Adrenal gland (tissue), 9 donors: ENCODE measurements at regions not wholly inside any gene's neighbourhood (a gene's known extent, or its start where the extent isn't known, plus 50 kb on each side); places are given as distances from the start of the nearest gene placed in this dataset.

Experiments
- DNase-seq, 7 donors: peaks; one replicate each; pipeline ENCODE4 v3.0.0-alpha.2; 2019 to 2020
- H3K27ac ChIP-seq, 5 donors: fragments of 200-600 bp; sonication (generic) in 4 of 5; 1 replicate in 3 of 5; 2 replicates in 2 of 5; pipeline versions ENCODE4 v1.5.1 to v1.8.0; 2016 to 2020; ENCODE audit warnings: mild to moderate bottlenecking in 1 of 5
- H3K27me3 ChIP-seq: fragments of 200-600 bp; 2 replicates; pipeline ENCODE4 v1.8.0; 2021
- H3K36me3 ChIP-seq, 2 donors: fragments of 200-600 bp; replicated peaks in 1 of 2; 1 replicate in 1 of 2; 2 replicates in 1 of 2; pipeline versions ENCODE4 v1.5.1 to v1.8.0; 2018 to 2022
- H3K4me1 ChIP-seq, 2 donors: fragments of 200-600 bp; replicated peaks in 1 of 2; 1 replicate in 1 of 2; 2 replicates in 1 of 2; pipeline versions ENCODE4 v1.5.1 to v1.8.0; 2018 to 2021
- H3K4me3 ChIP-seq, 4 donors: fragments of 200-600 bp; sonication (generic) in 3 of 4; one replicate each; pipeline ENCODE4 v1.5.1; 2016 to 2018
- H3K9me3 ChIP-seq, 3 donors: fragments of 200-600 bp; sonication (generic) in 1 of 3; replicated peaks in 1 of 3; 1 replicate in 2 of 3; 2 replicates in 1 of 3; pipeline versions ENCODE4 v1.5.1 to v1.8.0; 2016 to 2021
- POLR2A ChIP-seq, 2 donors: fragments of 450-650 bp; IDR thresholded peaks; one replicate each; pipeline ENCODE4 v1.6.1; 2017; ENCODE audit warnings: antibody characterized with exemption in 2 of 2, mild to moderate bottlenecking in 2 of 2, moderate library complexity in 1 of 2
- WGBS, 4 donors: extraction: QIAGEN DNeasy Blood & Tissue Kit in 2 of 4; methylation state at CpG; one replicate each; pipeline versions ENCODE4 v1.1.5 to v1.1.7; 2013 to 2017; 5-methylcytosine and 5-hydroxymethylcytosine counted together
- intact Hi-C, 2 donors: fragments of 100-400 bp; cut with DNase I; formaldehyde crosslinking; loops; one replicate each; pipeline versions ENCODE4 v1.14.1 to v1.15.0; 2022 to 2023
- TF ChIP-seq, protein P1 (sequence below), 6 experiments: fragments of 450-650 bp in 4 of 6; fragments of 200-600 bp in 2 of 6; sonication (generic) in 1 of 6; IDR thresholded peaks; 1 replicate in 5 of 6; 2 replicates in 1 of 6; pipeline versions ENCODE4 v1.5.1 to v1.8.0; 2016 to 2021; ENCODE audit warnings: antibody characterized with exemption in 6 of 6, mild to moderate bottlenecking in 2 of 6, moderate library complexity in 1 of 6
- donor health status: healthy with polysubstance abuse.
- donor health status: Bipolar disorder and iron deficiency.
- donor health status: DM: yes; HTN: yes; CAD: no.
- donor health status: DM: no; HTN: no; CAD: no.
- donor health status: DM: no; HTN: no; CAD: no.

DNA sequence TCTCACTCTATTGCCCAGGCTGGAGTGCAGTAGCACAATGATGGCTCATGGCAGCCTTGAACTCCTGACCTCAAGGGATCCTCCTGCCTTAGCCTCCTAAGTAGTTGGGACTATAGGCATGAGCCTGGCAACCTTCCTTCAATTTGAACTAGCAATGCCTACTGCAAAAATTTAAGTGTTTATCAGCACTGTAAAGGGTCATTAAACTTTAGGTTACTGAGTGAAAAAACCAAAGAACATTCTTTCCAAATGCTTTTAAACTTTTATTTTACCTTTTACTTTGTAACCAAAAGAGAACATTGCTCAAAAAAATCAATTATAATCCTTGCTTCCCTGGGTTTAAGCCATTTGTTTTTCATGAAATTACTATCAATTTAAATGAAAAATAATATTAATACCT, 101.0 kb upstream of the NHSL1 start:
- TF ChIP-seq POLR2A (IDR thresholded peaks at IDR 0.05), result no peak
- TF ChIP-seq, protein P1, sequence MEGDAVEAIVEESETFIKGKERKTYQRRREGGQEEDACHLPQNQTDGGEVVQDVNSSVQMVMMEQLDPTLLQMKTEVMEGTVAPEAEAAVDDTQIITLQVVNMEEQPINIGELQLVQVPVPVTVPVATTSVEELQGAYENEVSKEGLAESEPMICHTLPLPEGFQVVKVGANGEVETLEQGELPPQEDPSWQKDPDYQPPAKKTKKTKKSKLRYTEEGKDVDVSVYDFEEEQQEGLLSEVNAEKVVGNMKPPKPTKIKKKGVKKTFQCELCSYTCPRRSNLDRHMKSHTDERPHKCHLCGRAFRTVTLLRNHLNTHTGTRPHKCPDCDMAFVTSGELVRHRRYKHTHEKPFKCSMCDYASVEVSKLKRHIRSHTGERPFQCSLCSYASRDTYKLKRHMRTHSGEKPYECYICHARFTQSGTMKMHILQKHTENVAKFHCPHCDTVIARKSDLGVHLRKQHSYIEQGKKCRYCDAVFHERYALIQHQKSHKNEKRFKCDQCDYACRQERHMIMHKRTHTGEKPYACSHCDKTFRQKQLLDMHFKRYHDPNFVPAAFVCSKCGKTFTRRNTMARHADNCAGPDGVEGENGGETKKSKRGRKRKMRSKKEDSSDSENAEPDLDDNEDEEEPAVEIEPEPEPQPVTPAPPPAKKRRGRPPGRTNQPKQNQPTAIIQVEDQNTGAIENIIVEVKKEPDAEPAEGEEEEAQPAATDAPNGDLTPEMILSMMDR (IDR thresholded peaks at IDR 0.05), result no peak
- Histone ChIP-seq H3K4me1 (no peaks in the 10 kb centered on the region), H3K27ac (no peak overlapping the region), H3K4me3 (no peak overlapping the region), H3K27me3 (no peaks in the 10 kb centered on the region), H3K36me3 (no peaks in the 10 kb centered on the region), H3K9me3 (no peaks in the 10 kb centered on the region)
- no peak for DNase-seq
- intact Hi-C loops, result no loop called here

DNA sequence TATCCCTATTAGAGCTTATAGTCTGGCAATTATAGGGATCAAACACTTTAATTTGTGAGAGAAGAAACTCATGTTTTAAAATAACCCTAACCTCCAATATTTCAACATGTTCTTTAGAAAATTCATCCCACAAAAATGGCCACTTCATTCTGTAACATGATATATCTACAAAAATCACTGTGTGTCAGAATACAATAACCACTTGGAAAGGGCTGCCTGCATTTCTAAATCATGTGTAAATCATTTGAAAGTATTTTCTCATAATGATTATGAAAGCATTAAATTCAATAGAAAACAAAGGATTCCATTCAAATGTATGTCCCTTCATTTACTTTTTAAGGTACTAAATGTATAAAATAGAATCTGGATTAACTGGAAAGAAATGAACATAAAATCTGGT, 101.4 kb upstream of the NHSL1 start:
- H3K9me3 ChIP-seq, result no peaks in the 10 kb centered on the region
- intact Hi-C loops, result no loop called here

DNA sequence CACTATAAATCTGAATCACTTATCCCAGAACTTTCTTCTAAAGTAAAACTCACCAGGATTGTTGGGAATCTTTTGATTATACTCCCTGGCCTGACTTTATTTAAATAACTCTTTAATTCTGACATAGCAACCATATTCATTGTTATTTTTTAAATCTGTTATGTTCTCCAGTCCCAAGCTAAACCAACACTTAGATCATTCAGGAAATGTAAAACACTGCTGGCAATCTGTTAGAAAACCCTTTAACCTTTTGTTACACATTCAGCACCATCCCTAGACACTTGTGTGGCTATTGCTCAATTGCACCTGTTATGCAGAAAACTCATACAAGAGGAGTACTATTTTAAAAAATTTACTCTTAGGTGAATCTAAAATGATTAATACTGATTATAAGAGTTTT, 101.8 kb upstream of the NHSL1 start:
- Histone ChIP-seq H3K36me3 (no peaks in the 10 kb centered on the region), H3K4me3 (no peak overlapping the region), H3K27me3 (no peaks in the 10 kb centered on the region), H3K9me3 (no peaks in the 10 kb centered on the region), H3K27ac (no peak overlapping the region), H3K4me1 (no peaks in the 10 kb centered on the region)
- DNase-seq, result no peak
- intact Hi-C loops, result no loop called here
- TF ChIP-seq, protein P1 (IDR thresholded peaks at IDR 0.05), result no peak
- no peak for TF ChIP-seq POLR2A (IDR thresholded peaks at IDR 0.05)

More for the DNA sequence above, 101.4 kb upstream of the NHSL1 start:
- H3K27ac ChIP-seq, result no peak overlapping the region
- TF ChIP-seq POLR2A (IDR thresholded peaks at IDR 0.05), result no peak
- TF ChIP-seq, protein P1 (IDR thresholded peaks at IDR 0.05), result no peak
- no peaks in the 10 kb centered on the region for H3K4me1 ChIP-seq
- no peak for DNase-seq
- H3K36me3 ChIP-seq, result no peaks in the 10 kb centered on the region
- no peak overlapping the region for H3K4me3 ChIP-seq
- no peaks in the 10 kb centered on the region for H3K27me3 ChIP-seq

- Histone ChIP-seq H3K27me3 (no peaks in the 10 kb centered on the region), H3K4me1 (no peaks in the 10 kb centered on the region), H3K4me3 (no peak overlapping the region), H3K36me3 (no peaks in the 10 kb centered on the region), H3K9me3 (no peaks in the 10 kb centered on the region), H3K27ac (no peak overlapping the region)
- DNase-seq, result no peak
- intact Hi-C loops, result no loop called here
- TF ChIP-seq POLR2A (IDR thresholded peaks at IDR 0.05), result no peak
- TF ChIP-seq, protein P1 (IDR thresholded peaks at IDR 0.05), result no peak
- WGBS, 4 donors, result 82 to 94% (median 88%) methylated on average over 1 of the region's 1 CpG
These were observed 106.7 kb upstream of the NHSL1 start for GRCh38 chr6:138605958-138606357.
